Liver (tissue), 3 donors: ENCODE measurements at regions not wholly inside any gene's neighbourhood (a gene's known extent, or its start where the extent isn't known, plus 50 kb on each side); places are given as distances from the start of the nearest gene placed in this dataset.

Experiments
- ATF3 ChIP-seq: IDR thresholded peaks from 2 replicates; pipeline ENCODE4 v1.6.1; 2016; ENCODE audit warnings: antibody characterized with exemption
- EGR1 ChIP-seq, 2 donors: IDR thresholded peaks; 2 replicates each; pipeline ENCODE4 v1.6.1; 2016 to 2018; ENCODE audit warnings: antibody characterized with exemption in 2 of 2, low read depth in 2 of 2
- FOXA1 ChIP-seq: IDR thresholded peaks from 2 replicates; pipeline ENCODE4 v1.6.1; 2016; ENCODE audit warnings: antibody characterized with exemption
- FOXA2 ChIP-seq: IDR thresholded peaks from 2 replicates; pipeline ENCODE4 v1.6.1; 2016; ENCODE audit warnings: antibody characterized with exemption
- GABPA ChIP-seq, 2 donors: IDR thresholded peaks in 1 of 2; conservative IDR thresholded peaks in 1 of 2; 2 replicates each; pipeline ENCODE4 v1.6.1; 2016; ENCODE audit warnings: antibody characterized with exemption in 2 of 2, mild to moderate bottlenecking in 1 of 2, moderate library complexity in 1 of 2
- HNF4G ChIP-seq: IDR thresholded peaks from 2 replicates; pipeline ENCODE4 v1.6.1; 2016; ENCODE audit warnings: antibody characterized with exemption
- RAD21 ChIP-seq, 2 donors: IDR thresholded peaks; 2 replicates each; pipeline ENCODE4 v1.6.1; 2016; ENCODE audit warnings: antibody characterized with exemption in 2 of 2, mild to moderate bottlenecking in 2 of 2
- RXRA ChIP-seq, 2 donors: IDR thresholded peaks; 2 replicates each; pipeline ENCODE4 v1.6.1; 2017 to 2018; ENCODE audit warnings: antibody characterized with exemption in 2 of 2, mild to moderate bottlenecking in 1 of 2
- SP1 ChIP-seq: IDR thresholded peaks from 2 replicates; pipeline ENCODE4 v1.6.1; 2018; ENCODE audit warnings: antibody characterized with exemption, mild to moderate bottlenecking
- TF ChIP-seq, protein P1 (sequence below): fragments of 150-350 bp; IDR thresholded peaks from 2 replicates; pipeline ENCODE4 v1.5.1; 2017; ENCODE audit warnings: improper control_type of control experiment, low read depth, low read length; ENCODE audit not compliant: missing input control
- TF ChIP-seq, protein P2 (sequence below): IDR thresholded peaks from 2 replicates; pipeline ENCODE4 v1.6.1; 2016; ENCODE audit warnings: antibody characterized with exemption
- TF ChIP-seq, protein P3 (sequence below): IDR thresholded peaks from 2 replicates; pipeline ENCODE4 v1.6.1; 2016; ENCODE audit warnings: antibody characterized with exemption
- donor health status: healthy.
- donor health status: healthy.

GRCh38 chr5:120938604-120939003, 474.5 kb downstream of the PRR16 start:
- TF ChIP-seq, protein P1, sequence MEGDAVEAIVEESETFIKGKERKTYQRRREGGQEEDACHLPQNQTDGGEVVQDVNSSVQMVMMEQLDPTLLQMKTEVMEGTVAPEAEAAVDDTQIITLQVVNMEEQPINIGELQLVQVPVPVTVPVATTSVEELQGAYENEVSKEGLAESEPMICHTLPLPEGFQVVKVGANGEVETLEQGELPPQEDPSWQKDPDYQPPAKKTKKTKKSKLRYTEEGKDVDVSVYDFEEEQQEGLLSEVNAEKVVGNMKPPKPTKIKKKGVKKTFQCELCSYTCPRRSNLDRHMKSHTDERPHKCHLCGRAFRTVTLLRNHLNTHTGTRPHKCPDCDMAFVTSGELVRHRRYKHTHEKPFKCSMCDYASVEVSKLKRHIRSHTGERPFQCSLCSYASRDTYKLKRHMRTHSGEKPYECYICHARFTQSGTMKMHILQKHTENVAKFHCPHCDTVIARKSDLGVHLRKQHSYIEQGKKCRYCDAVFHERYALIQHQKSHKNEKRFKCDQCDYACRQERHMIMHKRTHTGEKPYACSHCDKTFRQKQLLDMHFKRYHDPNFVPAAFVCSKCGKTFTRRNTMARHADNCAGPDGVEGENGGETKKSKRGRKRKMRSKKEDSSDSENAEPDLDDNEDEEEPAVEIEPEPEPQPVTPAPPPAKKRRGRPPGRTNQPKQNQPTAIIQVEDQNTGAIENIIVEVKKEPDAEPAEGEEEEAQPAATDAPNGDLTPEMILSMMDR = no peak
- TF ChIP-seq RAD21 (IDR thresholded peaks at IDR 0.05) (no peak), GABPA (IDR thresholded peaks at IDR 0.05 in 1 of 2, conservative IDR thresholded peaks at IDR 0.05 in 1 of 2) (no peak), HNF4G (no peak), ATF3 (no peak), FOXA1 (no peak), SP1 (no peak), FOXA2 (no peak), EGR1 (IDR thresholded peaks at IDR 0.05; ENCODE audit: low read depth in 2 of 2) (no peak), RXRA (IDR thresholded peaks at IDR 0.05) (no peak)
- TF ChIP-seq, protein P2, sequence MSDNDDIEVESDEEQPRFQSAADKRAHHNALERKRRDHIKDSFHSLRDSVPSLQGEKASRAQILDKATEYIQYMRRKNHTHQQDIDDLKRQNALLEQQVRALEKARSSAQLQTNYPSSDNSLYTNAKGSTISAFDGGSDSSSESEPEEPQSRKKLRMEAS = no peak
- TF ChIP-seq, protein P3, sequence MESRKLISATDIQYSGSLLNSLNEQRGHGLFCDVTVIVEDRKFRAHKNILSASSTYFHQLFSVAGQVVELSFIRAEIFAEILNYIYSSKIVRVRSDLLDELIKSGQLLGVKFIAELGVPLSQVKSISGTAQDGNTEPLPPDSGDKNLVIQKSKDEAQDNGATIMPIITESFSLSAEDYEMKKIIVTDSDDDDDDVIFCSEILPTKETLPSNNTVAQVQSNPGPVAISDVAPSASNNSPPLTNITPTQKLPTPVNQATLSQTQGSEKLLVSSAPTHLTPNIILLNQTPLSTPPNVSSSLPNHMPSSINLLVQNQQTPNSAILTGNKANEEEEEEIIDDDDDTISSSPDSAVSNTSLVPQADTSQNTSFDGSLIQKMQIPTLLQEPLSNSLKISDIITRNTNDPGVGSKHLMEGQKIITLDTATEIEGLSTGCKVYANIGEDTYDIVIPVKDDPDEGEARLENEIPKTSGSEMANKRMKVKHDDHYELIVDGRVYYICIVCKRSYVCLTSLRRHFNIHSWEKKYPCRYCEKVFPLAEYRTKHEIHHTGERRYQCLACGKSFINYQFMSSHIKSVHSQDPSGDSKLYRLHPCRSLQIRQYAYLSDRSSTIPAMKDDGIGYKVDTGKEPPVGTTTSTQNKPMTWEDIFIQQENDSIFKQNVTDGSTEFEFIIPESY = no peak
